ENCODE measurements at regions not wholly inside any gene's neighbourhood (a gene's known extent, or its start where the extent isn't known, plus 50 kb on each side); places are given as distances from the start of the nearest gene placed in this dataset.

GRCh38 chr16:74160759-74161158 lies 135.9 kb upstream of the PSMD7 start:
- TF ChIP-seq CTCF (IDR thresholded peaks at IDR 0.05), result no peak
- TF ChIP-seq POLR2A (IDR thresholded peaks at IDR 0.05), result no peak
